ENCODE measurements at regions not wholly inside any gene's neighbourhood (a gene's known extent, or its start where the extent isn't known, plus 50 kb on each side); places are given as distances from the start of the nearest gene placed in this dataset.
"Not testable (repeated sequence)": the region's sequence is repeated elsewhere in the genome, so short reads cannot be mapped to it uniquely, and the experiment has no call there.

DNA sequence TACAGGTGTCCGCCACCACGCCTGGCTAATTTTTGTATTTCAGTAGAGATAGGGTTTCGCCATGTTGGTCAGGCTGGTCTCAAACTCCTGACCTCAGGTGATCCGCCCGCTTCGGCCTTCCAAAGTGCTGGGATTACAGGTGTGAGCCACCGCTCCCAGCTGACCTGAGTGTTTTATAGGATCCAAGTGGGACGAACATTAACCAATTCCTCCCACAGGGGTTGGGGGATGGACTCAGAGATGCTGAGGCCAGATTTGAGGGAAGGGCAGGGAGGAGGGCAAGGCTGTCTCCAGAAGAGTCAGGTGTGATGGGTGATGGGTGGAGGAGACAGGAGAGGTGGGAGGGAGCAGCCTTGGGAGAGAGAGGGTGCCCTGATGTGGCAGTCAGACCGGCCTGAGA, 65.0 kb upstream of the SMAD6 start:
- not testable (repeated sequence) for DNase-seq

DNA sequence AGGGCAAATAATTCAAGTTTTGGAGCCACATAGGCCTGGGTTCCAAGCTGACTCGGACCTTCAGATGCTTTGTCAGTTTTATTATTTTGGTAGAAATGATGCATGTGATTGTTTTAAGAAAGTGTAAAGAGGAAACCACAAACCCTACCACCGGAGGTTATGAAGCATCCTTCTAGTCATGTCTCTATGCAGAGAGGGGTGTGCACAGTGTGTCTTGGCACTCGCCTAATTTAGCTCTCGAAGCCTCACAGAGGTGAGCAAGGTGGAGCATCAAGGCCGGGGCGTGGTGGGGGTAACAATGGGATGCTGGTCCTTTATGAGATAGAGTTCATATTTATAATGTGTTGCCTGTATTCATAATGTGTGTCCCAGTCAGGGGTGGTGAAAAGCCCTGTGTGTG, 63.7 kb upstream of the SMAD6 start:
- no peak for DNase-seq

DNA sequence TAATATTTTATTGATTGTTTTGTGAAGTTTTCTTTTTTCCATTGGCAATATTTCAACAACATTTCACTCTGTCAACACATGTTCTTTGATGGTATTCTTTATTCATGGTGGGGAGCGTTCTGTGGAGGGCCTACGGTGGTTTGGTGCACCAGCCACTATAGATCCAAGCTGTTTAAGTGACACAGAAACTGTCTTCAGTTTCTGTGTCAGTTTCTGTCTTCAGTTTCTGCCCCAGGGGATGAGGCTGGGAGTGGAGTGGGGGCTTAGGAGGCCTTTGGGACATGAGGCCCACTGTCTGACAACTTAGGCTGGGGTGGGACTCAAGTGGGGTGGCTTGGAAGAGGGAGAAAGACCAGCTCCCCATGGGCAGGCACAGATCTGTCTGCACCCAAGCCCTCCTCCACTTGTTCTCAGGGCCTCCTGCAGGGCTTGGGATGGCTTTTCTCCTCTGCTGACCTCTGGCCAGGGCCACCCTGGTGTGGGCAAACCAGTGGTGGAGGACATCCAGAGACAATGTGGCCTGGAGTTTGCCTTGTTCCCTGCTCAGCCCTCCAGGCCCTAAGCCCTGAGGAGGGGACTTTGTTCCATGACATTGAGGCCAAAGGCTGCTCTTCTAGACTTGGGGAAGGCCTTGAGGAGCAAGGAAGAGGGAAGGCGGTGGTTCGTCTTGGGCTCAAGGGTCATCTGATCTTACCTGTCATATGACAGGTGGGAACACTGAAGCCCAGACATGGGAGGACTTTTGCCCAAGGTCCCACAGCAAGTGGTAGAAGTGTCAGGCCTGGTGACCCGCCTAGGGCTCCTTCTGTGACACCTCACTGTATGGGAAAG, 60.3 kb upstream of the SMAD6 start:
- DNase-seq, result no peak

DNA sequence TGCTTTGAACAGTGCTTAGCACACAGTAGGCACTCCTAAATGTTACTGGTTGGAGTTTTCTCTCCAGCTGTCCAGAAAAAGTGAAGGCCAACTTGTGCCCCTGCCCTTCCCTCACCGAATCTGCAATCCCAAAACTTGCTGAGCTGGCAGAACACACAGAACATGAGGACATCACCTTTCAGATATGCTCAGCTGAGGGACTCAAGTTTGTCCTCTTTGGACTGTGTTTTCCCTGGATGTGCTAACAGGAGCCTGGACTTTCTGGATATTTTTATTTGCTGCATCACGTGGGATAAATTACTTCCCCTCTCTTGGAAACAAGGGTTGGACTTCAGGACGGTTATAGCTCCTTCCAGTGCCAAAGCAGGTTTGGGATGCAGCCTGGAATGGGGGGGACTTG, 59.5 kb upstream of the SMAD6 start:
- DNase-seq, result no peak

DNA sequence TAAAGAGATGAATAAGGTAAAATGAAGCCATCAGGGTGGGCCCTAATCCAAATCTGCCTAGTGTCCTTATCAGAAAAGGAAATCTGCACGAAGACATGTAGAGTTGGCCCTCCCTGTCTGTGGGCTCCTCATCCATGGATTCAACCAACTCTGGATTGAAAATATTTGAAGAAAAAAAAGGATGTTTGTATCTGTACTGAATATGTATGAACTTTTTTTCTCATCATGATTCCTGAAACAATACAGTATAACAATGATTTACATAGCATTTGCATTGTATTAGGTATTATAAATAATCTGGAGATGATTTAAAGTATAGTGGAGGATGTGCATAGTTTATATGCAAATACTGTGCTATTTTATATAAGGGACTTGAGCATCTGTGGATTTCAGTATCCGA, 59.0 kb upstream of the SMAD6 start:
- DNase-seq, result no peak

DNA sequence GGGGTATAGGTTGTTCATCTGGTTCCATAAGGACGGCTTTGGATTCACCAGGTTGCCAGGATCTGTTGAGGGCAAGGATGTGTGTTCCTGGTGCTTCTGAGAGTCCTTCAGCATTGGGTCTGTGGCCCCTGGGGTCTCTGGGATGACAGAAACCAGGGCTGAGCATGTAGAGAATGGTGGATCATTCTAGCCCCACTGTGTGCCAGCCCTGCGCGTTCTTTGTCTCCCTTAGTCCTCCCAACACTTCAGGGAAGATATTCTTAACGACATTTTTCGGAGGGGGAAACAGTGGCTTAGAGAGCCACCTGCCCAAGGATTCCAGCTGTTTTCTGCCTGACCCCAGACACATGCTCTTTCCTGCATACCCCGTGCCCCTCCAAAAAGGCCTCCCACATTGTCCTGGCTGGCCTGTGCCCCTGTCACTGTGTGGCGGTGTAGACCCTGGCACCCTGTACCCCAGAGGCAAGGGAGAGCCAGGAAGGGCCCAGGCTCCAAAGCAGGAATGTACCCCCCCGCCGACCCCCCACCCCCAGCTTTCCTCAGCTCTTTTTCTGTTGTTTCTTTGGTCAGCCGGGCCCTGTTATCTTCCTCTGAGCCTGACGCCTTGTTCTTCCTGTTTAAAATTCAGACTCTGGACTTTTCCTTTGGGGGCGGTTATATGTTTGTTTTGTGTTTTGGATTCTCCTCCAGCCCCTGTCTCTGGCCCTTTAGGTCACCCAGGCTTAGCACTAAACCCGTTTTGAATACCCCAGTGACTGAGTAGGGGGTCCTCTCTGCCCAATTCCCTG, 57.8 kb upstream of the SMAD6 start:
- DNase-seq, result no peak

DNA sequence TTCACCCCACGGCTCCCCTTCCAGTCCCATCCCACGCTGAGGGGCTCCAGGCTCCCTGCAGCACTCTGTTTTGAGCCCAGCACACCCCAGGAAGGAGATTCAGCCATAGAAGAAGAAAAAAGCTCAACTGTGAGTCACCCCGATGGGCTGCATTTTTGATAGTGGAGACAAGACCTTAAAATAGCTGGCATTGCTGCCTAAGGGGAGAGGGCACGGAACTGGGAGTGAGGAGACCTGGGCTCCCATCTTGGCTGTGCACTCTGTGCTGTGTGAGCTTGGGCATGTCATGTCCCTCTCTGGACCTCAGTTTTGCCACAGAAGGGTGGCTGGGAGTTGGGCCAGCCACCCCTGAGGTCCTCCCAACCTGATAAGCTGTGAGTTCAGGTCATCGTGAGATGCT, 57.2 kb upstream of the SMAD6 start:
- no peak for DNase-seq

DNA sequence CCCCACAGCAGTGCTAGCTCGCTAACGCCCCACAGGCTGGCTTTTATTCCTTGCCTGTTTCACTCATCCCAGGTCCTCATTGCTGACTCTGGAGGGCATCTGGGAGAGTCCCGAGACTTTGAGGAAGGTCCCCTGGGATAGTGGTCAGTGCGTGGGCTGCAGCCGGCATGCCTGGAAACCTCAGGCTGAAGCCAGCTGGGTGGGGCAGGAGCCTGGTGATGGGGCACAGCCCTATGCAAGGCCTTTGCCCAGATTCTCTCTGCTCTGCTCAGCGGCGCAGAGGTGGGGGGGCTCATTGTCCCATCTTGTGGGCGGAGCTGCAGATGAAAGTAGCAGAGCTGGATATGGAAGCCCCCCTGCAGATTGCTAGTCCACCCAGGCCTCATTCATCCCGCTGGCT, 55.7 kb upstream of the SMAD6 start:
- no peak for DNase-seq

DNA sequence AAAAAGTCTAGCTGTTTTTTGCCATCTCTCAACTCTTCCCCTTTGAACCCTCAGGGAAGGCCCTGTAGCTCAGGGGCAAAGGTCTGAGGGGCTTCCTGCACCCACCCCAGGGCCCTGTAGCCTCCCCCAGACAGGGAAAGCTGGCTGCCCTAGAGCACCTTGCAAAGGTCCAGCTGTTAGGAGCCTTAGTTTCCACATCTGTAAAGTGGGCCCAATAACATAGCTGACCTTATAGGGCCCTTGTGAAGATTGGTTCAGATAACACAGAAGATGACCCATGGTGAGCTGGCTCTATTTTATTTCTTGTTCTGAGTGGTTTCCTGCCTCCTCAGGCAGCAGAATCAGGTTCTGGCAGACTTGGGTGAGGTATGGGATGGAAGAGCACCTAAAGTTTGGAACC, 55.2 kb upstream of the SMAD6 start:
- DNase-seq, result no peak

DNA sequence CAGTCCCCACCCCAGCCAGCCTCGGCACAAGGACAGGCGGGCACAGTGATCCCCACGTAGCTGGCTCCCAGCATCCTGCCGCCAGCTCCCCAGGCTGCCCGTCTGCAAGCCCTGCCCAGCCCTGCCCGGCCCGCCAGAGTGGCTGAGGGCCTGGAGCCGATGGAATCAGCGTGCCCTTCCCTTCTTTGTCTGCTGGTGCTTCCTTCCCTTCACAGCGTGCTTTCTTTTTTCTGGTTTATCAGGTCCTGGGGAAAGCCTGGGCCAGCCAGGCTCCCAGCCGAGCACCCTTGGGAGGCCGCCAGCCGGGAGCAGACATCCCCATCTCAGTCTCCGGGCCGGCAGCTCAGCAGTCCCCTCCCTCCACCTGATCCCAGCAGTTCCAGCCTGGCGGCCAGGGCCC, 54.7 kb upstream of the SMAD6 start:
- no peak for DNase-seq

DNA sequence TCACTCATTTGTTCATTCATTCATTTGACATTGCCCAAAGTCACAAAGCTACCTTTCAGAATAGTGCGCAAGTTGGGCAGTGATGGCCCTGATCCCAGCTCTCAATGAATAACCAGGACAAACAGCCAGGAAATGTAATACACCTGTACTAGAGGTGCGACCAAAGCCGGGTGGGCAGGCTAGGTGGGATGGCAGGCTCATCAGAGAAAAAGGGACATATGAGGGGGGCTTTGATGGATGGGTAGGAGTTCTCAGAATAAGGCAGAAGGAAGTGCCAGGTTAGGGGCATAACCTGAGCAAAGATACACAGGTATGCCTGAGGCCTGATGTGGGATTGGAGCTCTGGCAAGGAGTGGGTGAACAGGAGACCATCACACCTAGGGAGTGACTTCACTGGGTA, 53.4 kb upstream of the SMAD6 start:
- DNase-seq, result no peak

DNA sequence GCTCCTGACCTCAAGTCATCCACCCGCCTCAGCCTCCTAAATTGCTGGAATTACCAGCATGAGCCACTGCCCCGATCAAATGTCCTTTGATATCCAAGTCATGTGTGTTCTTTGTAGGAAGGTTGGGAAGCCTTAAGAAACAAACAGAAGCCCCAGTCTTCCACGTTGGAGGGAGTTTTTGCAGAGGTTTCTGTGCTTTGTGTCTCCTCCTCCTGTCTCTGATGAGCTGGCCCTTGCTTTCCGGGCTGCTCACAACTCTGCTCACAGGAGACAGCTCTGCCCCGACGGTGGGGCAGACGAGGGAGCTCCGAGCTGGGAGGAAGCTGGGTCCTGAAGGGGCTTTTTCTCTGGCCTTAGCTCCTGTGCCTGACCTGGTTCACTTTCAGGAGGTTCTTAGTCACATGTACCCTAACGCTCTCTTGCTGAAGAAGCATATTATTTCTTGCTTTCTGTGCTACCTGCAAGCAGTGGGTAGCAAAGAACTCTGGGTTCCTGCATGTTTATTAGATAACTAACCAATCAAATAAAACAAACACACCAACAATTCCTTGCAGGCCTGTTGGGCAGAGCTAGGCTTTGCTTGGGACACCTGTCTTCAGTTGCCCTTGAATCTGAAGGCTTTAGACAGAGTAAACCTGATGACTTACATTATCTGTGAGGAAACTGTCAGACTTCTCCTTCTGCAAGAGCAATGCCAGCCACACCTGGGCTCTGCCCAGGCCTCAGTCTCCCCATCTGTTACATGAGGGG, 52.6 kb upstream of the SMAD6 start:
- DNase-seq, result no peak

DNA sequence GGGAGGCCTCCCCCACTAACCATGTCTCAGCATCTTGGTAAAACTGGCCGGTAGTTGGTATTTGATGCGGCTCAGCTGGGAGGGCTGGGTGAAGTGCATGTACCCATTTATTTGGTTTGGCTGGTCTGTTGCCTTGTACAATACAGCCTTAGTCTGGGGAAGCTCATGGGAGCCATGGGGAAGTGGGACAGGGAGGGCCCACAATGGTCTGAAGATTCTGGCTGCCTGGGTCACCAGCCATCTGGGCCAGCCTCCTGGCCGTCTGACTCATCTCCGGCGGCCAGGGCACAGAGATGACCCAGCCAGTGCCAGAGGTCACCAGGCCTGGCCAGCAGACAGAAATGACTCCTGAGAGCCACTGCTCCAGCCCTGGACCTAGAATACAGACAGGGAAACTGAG, 51.6 kb upstream of the SMAD6 start:
- DNase-seq, result no peak

DNA sequence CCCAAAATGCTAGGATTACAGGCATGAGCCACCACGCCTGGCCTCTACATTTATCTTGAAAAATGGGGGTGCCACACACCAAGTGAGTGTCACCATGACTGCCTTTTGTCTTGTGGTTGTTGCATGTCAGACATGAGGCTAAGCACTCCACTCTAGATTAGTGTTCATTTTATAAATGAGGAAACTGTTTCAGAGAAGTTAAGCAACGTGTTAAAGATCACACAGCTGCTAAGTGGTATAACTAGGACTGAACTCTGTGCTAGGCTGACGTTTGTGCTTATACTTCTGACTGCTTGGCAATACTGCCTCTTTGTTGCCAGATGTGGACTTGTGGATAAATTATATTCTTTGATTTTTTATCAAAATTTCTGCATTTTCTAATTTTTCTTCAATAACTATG, 50.8 kb upstream of the SMAD6 start:
- no peak for DNase-seq

DNA sequence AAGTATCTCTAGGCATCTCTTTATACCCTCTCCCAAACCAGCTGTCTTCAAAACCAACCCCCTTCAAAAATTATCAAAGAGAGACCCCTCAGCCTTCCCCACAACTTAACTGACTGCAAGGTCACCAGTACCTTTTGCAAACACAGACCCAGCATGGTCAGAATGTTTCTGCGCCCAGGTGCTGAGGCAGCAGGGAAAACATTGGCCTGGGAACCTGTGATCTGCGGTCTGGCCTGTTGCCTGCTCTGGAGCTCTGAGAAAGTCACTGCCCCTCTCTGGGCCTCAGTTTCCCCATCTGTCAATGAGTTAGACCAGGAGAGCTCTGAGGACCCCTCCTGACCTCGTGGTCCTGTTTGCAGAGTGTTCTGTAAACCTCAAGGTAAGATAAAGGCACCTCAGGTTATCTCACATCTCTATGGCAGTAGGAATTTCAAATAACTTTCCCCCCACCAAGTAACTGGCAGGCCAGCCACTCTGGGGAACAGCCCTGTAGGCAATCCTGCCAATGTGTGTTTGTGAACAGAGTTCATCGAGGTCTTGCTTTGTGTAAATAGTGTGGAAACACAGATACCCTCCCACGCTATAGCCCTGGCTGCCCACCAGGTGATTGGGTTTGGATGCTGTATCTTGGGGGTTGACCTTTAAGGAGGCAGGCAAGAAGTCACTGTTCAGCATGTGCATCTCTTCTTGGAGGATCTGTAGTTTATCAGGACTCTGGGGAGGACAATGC, 50.0 kb upstream of the SMAD6 start:
- no peak for DNase-seq
